Skin epidermis (tissue), 12 donors: ENCODE measurements at regions not wholly inside any gene's neighbourhood (a gene's known extent, or its start where the extent isn't known, plus 50 kb on each side); places are given as distances from the start of the nearest gene placed in this dataset.

Source experiments
- H3K27ac ChIP-seq, 21 experiments: fragments of 200-600 bp; sonication (generic) in 11 of 21; one replicate each; pipeline ENCODE4 v1.5.0; 2020; ENCODE audit warnings: mild to moderate bottlenecking in 3 of 21, inconsistent platforms in 2 of 21, moderate library complexity in 2 of 21
- H3K4me3 ChIP-seq, 7 experiments: fragments of 200-600 bp; sonication (generic) in 2 of 7; one replicate each; pipeline ENCODE4 v1.5.0; 2020; ENCODE audit warnings: inconsistent platforms in 2 of 7, mild to moderate bottlenecking in 2 of 7, moderate library complexity in 1 of 7

GRCh38 chr10:118472415-118473304, 122.8 kb downstream of the PRLHR start:
- H3K4me3 ChIP-seq: no peak overlapping the region
- no peak overlapping the region for H3K27ac ChIP-seq

- no peak overlapping the region for H3K27ac ChIP-seq
- no peak overlapping the region for H3K4me3 ChIP-seq
Observed at GRCh38 chr10:118471863-118472262, 123.6 kb downstream of the PRLHR start.

DNA sequence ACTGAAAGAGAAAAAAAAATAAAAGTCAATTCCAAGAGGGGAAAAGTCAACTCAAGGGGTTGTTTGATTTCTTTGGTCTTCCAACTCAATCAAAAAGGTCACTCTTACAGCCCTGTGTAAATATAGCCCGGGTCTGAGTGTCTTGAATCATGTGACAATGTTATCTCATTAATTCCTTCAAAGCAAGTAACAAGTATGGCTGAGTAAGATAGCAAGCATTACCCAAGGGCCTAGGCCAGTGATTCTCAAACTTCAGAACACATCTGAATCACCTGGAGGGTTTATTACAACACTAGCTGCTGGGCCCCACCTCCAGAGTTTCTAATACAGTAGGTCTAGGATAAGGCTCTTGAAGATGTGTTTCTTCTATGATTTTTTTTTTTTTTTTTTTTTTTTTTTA, 125.0 kb downstream of the PRLHR start:
- H3K27ac ChIP-seq: no peak overlapping the region

DNA sequence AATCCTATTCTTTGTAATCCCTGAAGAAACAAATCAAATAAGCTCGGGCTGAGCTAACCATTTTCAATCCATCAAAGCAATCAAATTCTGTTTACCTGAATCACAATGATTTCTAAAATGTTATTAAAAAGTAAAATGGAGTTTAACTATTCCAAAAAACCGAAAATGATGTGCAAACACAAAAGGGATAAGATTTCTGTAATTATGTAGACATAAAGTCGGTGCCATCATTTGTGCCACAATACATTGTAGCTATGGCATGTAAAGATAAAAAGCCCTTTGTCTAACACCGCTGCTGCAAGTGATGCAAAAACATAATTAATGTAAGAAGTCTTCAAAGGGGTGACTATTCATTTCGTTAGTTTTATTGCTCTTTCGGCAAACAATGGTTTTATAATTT, 125.1 kb upstream of the FAM204A start:
- H3K27ac ChIP-seq: no peak overlapping the region

More for the DNA sequence above, 125.0 kb downstream of the PRLHR start:
- H3K4me3 ChIP-seq: no peak overlapping the region

GRCh38 chr10:118465300-118465874, 123.3 kb upstream of the FAM204A start:
- H3K4me3 ChIP-seq: no peak overlapping the region
- H3K27ac ChIP-seq: no peak overlapping the region

More for the DNA sequence above, 125.1 kb upstream of the FAM204A start:
- no peak overlapping the region for H3K4me3 ChIP-seq

DNA sequence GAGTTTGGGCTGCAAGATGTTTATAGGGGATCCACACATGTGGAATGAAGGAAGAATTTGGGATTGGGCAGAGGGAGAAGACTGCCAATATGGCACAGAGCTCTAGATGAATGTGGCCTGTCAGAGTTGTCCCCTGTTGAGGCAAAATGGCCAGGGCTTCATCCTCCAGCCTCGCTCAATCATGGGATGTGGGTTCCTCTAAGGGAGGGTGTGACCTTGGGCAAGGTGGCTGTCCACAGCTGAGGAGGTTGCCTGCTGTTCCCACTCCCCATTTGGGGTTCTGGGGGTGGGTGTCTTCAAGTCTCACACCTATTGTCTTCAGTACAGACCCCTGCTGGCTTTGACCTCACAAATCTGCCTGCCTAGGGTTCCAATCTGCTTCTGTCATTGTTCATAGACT, 121.6 kb upstream of the FAM204A start:
- no peak overlapping the region for H3K27ac ChIP-seq

DNA sequence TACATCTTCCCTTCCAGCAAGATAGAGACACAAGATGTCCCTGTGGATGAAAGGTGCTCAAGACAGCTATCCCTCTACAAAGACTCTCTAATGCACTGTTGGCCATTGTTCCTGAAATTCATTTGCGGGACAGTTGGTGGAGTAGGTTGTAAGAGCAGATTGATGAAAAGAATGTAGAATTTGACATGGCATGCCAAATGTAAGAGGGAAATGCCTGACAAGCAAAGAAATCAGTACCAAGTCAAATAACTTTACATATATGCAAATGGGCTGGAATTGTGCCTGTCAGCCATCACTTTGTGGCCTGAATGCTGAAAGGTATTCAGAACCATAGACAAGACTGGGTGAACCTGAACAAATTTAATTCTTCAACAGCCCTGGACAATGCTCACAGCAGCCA, 120.3 kb upstream of the FAM204A start:
- no peak overlapping the region for H3K4me3 ChIP-seq
- H3K27ac ChIP-seq: no peak overlapping the region

More for the DNA sequence above, 121.6 kb upstream of the FAM204A start:
- H3K4me3 ChIP-seq: no peak overlapping the region

DNA sequence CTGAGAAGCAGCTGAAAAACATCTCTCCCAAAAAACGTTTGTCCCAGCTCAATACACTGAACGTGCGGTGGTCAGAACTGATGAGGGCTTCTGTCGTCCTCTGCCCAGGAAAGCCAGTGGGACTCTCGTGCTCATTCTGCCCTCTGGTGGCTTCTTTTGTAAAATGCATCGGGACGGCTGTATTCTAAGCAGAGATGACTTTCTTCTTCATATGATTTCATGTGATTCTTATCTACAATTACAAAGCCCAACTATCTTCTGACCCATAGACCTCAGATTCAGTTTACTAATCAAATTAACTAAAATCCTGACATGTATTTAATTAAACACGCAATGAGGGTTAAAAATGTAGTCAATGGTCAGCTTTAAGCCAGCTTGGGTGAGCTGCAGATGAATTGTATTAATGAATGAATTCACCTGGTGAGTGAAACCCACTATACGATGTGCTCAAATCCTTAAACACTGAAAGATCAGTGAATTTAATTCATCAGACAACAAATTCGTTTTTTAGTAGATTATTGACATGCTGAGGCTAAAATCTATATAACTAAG, 117.6 kb upstream of the FAM204A start:
- Histone ChIP-seq H3K27ac (no peak overlapping the region), H3K4me3 (no peak overlapping the region)

DNA sequence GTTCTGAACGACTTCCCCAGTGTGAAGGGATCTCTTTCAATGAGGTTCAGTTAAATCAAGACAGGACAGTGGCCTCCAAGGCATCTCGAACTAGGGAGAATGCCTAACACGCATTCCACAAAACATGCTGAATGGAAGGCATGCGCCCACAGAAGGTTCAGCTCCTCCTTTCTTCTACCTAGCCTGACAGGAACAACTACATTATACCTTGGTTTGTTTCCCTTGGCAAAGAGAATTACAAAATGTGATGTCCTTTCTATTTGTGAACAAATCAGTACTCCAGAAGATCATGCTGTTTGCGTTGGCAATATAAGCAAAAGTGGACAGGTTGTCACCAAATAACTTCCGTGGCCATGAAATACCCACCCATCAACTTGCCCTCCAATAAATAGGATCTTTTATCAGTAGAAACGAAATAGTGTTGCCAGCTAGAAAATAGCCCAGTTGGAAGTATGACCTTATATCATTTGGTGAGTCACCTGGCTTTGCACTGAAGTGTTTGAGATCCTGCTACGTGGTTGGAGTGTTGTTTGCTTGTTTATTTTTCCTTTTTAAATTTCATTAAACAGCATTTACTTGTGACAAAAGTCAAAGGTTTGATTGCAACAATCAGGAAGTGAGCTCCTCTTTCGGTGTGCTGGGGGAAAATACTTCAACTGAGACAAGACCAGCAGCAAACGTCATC, 117.0 kb upstream of the FAM204A start:
- Histone ChIP-seq H3K4me3 (no peak overlapping the region), H3K27ac (no peak overlapping the region)

GRCh38 chr10:118457824-118458428, 115.8 kb upstream of the FAM204A start:
- Histone ChIP-seq H3K4me3 (no peak overlapping the region), H3K27ac (no peak overlapping the region)

- H3K27ac ChIP-seq: no peak overlapping the region
- no peak overlapping the region for H3K4me3 ChIP-seq
Observed at GRCh38 chr10:118455181-118455695, 113.1 kb upstream of the FAM204A start.

DNA sequence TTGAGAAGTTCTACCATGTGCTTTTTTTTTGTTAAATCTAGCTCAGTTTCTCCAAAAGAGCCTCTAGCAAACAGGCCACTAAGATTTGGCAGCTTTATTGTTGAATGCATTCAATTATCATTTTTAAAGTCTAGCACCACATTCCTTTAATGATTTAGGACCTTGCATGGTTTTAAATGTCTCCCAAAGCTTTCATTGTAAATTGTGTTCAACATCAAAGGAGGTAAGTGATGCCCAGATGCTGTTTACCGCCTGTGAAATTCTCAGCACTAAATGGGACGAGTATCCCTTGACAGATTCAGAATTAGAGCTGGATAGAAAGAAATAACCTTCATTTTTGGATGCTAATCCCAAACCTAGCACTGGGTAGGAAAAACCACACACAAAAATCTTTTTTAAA, 112.1 kb upstream of the FAM204A start:
- H3K27ac ChIP-seq: no peak overlapping the region
- no peak overlapping the region for H3K4me3 ChIP-seq

- Histone ChIP-seq H3K27ac (no peak overlapping the region), H3K4me3 (no peak overlapping the region)
Observed at GRCh38 chr10:118452098-118452497, 110.0 kb upstream of the FAM204A start.

- Histone ChIP-seq H3K4me3 (no peak overlapping the region), H3K27ac (no peak overlapping the region)
Observed at GRCh38 chr10:118449521-118449920, 107.4 kb upstream of the FAM204A start.

GRCh38 chr10:118448744-118449143, 106.6 kb upstream of the FAM204A start:
- Histone ChIP-seq H3K27ac (no peak overlapping the region), H3K4me3 (no peak overlapping the region)

DNA sequence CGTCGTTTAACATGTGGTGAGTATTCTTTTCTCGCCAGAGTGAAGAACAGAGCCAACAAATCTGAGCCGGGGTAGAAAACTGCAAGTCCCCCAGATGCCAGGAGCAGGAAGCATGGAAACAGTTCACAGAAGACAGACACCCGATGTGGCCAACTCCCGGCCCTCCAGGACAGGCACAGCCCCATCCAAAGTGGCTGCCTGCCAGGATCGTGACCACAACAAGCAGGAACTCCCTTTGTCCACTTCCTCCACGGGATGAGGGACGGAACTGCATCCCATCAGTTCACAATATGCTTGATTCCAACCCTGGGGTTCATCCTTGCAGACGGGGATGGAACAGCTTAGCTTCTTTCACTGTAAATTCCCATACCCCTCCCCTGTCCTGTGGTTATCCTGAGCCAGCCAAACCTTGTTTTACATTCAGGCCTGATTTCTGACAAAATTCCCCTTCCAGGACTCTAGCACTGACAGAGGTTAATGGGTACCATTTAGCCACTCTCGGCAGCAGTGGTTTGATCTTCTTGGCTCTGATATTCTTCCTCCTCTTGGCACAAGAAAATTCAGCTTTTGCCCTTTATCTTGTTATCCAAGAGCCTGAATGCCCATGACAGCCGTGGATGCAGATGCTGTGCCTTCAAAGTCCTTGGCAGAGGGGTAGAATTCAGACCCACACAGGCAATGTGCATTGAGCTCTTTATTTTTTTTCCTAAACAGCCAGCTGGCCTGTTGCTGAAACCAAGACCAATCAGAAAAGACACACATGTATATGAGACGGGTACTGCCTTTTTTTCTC, 105.5 kb upstream of the FAM204A start:
- Histone ChIP-seq H3K27ac (no peak overlapping the region), H3K4me3 (no peak overlapping the region)

- H3K4me3 ChIP-seq: no peak overlapping the region
Observed at GRCh38 chr10:118445535-118445934, 103.4 kb upstream of the FAM204A start.

GRCh38 chr10:118444069-118444468, 101.9 kb upstream of the FAM204A start:
- Histone ChIP-seq H3K4me3 (no peak overlapping the region), H3K27ac (no peak overlapping the region)

More at GRCh38 chr10:118445535-118445934, 103.4 kb upstream of the FAM204A start:
- H3K27ac ChIP-seq: no peak overlapping the region

GRCh38 chr10:118442032-118442431, 99.9 kb upstream of the FAM204A start:
- no peak overlapping the region for H3K4me3 ChIP-seq
- H3K27ac ChIP-seq: no peak overlapping the region
